KG1 (cell line): ENCODE measurements at regions not wholly inside any gene's neighbourhood (a gene's known extent, or its start where the extent isn't known, plus 50 kb on each side); places are given as distances from the start of the nearest gene placed in this dataset.

Experiments used
- DNase-seq: peaks from one replicate; lab custom pipeline; 2025; lab: John Stamatoyannopoulos, UW

DNA sequence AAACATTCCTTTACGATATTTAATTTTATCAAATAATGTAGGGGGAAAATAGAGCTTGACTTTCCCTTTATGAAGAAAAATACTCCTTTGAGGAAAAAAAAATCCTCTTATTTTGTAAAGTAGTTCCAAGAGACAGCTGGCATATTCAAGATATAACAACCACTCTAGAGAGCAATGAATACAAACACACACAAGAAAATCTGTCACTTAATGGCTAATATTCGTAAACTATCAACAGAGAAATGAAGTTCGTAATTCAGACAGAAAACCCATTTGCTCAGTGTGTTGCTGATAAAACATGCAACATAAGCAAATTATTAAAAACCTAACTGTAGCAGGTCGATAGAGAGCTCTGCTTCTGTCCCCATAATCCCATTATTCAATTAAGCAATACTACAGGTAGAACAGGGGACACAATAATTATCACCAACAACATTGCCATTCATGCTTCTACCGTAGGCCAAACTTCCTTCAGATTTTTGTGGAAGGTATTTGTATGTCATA lies 714.4 kb upstream of the MARCKS start:
- no peak for DNase-seq

DNA sequence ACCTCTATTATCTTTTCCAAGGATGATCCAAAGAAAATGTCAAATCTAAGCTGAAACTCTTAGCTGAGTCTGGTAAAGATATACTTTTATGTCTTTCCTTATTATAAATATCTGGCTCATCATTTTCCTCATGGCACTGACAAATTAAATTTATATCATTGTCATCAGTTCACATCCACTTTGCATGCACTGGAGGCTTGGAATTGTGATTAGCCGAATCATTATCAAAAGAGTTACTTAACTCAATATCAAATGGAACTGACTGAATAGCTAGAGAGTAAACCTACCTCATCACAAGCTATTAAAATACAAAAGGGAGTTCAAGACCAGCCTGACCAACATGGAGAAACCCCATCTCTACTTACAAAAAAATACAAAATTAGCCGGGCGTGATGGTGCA lies 713.9 kb upstream of the MARCKS start:
- no peak for DNase-seq

DNA sequence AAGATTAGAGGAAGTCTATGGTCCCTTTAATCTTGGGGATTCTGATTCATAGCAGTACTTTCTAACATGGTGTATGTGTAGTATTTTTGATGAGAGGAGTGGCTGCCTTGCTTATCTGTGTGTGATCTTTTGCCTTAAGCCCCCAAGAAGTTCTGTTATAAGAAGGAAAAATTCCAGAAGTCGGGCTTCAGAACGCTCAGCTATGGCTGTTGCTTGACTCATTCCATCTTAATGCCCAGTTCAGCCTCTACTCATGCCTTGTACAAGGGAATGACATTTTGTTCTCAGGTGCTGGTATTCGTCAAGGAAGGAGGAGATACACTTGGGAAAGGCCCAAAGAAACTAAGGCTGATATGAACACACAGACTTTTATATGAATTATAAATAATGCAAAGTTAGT lies 713.0 kb upstream of the MARCKS start:
- no peak for DNase-seq

DNA sequence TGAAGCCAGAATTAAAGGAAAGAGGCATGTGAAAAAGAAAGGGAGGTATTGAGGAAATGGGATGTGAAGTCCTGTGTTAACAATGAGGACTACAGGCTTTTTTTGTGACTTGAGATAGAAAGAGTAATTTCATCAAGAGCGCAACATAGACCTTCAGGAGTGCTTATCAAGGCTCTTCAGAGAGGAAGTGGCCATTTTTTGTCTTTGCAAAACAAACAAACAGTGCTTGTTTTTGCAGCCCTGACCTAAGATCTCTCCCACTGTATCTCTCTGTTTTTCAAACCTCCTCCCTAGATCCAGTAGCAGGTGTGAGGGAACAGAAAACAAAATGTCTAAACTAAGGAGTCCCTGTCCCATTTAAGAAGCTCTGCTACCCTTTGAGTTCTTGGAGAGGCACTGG lies 710.3 kb upstream of the MARCKS start:
- DNase-seq = no peak

DNA sequence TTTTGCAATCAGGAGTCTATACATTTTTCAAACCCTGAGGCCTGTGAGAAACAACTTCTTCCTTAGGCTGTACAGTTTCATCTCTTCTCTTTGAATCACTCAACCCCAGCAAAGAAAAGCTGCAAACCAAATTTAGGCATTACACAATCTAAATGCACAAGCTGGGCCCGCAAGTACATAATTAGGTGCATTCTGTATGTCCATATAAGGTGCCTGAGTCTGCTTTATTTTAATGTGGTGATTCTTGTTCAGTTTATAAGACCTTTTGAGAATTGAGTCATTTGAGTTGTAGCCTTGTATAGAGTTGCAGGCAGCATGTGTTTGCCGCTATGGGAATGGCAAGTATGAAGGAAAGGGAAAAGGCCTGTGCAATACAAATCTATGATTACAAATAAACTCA lies 709.6 kb upstream of the MARCKS start:
- DNase-seq = no peak

DNA sequence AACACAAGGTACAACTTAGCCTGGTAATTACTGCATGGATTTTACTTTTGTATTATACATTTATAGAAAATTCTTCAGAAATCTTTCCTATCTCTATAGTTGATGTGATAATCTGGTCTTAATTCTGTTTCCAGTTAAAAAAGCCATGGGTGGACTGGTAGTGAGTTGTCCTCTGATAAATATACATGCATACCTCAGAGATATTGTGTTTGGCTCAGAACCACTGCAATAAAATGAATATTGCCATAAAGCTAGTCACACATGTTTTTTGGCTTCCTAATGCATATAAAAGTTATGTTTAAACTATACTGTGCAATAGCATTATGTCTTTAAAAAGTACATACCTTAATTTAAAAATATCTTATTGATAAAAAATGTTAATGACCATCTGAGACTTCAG lies 708.6 kb upstream of the MARCKS start:
- no peak for DNase-seq

DNA sequence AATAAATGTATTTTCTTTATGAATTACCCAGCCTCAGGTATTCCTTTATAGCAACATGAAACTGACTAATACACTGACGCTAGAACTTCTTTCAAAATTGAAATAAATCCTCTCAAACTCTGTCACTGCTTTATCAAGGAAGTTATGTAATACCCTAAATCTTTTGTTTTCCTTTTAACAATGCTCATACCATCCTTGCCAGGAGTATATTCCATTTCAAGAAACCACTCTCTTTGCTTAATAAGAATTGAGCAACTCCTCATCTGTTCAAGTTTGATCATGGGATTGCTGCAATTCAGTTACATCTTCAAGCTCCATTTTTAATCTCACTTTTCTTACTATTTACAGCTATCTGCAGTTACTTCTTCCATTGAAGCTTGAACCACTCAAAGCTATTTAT lies 707.6 kb upstream of the MARCKS start:
- DNase-seq = no peak

- DNase-seq = no peak
These were observed 696.7 kb upstream of the MARCKS start for GRCh38 chr6:113160306-113161017.

DNA sequence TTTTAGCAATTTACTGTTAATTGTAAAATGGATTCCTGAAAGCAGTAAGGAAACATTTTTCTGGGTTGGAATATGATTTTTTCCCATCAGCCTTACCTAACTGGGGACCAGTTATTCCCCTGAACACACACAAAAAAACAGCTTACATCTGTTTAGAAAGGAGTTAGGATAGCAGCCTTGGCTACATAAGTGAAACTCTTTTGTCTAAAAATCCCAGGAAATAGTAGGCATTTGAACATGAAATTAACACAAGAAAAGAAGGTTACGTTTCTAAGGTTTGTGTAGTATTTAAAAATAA lies 696.2 kb upstream of the MARCKS start:
- no peak for DNase-seq

DNA sequence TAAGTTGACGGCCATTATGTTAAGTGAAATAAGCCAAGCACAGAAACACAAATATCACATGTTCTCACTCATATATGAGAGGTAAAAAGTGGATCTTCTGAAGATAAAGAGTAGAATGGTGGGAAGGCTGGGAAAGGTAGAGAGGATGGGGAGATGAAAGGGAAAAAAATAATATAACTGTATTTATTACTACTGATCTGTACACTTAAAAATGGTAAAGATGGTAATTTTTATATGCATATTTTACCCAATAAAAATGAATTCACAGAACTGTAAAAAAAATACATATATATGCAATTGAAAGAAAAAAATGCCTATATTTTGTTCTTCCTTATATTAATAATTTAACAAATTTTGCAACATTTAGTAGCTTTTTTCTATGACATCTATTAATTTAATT lies 694.4 kb upstream of the MARCKS start:
- no peak for DNase-seq

DNA sequence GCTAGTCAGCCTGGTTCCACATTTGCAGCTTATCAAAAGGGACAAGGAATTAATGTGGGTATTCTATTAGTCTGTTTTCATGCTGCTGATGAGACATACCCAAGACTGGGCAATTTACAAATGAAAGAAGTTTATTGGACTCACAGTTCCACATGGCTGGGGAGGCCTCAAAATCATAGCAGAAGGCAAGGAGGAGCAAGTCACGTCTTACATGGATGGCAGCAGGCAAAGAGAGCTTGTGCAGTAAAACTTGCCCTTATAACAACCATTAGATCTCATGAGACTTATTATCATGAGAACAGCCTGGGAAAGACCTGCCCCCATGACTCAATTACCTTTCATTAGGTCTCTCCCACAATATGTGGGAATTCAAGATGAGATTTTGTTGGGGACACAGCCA lies 689.1 kb upstream of the MARCKS start:
- DNase-seq = no peak

DNA sequence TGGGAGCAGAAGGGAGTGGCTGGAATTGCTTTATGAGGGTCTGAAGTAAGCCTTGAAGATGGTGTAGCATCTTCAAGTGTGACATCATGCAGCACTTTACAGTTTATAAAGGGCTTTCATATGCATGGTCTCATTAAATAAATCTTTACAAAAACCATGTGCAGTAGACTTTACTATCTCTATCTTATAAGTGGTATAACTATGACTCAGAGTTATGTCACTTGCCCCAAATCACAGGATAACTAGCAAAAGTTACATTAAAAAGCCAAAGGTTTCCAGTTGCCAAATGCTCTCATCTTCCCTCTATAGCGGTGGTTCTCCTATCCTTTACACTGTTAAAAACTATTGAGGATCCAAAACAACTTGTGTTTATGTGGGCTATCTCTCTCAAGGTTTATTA lies 687.7 kb upstream of the MARCKS start:
- DNase-seq = no peak

DNA sequence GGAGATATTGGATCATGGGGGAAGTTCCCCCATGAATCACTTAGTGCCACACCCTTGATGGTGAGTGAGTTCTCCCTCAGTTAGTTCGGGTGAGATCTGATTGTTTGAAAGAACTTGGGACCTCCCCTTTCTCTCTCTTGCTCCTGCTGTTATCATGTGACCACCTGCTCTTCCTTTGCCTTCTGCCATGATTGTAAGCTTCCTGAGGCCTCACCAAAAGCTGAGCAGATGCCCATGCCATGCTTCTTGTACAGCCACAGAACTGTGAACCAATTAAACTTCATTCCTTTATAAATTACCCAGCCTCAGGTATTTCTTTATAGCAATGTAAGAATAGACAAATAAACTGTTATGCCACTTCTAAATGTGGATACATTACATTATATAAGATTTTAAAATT lies 686.7 kb upstream of the MARCKS start:
- no peak for DNase-seq

GRCh38 chr6:113171882-113172281 lies 685.3 kb upstream of the MARCKS start:
- DNase-seq = no peak

DNA sequence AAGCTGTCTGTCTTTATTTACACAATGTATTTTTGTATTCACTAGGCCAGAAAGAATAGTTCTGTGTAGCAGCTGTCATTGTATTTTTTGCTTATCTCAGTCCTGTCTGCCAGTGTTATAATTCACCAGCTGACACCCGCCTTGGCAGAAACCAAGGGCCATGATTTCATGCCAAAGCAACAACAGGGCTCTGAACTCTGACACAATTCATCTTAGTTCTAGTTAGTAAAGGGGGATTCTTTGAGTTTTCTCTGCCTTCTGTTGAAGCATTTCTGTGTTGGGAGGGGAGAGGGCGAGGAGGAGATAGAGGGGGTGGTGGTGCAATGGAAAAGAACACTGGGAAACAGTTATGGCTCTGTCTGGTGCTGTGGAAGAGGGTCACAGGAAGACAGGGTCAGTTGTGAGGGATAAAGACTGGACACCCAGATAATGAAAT lies 684.6 kb upstream of the MARCKS start:
- DNase-seq = no peak

DNA sequence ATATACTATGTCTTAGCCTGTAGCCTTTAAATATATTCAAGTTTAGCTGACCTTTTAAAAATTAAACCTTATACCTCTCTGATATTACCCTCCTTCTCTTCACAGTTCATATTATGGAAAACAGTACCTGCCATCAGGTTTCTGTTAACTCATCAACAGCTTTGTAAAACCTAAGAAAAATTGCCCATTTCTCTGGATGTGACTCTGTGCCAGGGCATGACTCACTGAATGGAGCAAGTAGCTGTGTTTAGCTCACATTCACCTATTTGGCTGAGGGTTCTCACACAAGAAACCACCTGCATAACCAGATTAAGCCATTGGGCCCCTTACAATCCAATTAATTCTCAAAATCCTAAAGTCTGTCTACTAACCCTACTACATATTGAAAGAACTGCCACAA lies 678.8 kb upstream of the MARCKS start:
- no peak for DNase-seq

- DNase-seq = no peak
These were observed 676.0 kb upstream of the MARCKS start for GRCh38 chr6:113181164-113181563.

- no peak for DNase-seq
These were observed 674.6 kb upstream of the MARCKS start for GRCh38 chr6:113182370-113183141.

DNA sequence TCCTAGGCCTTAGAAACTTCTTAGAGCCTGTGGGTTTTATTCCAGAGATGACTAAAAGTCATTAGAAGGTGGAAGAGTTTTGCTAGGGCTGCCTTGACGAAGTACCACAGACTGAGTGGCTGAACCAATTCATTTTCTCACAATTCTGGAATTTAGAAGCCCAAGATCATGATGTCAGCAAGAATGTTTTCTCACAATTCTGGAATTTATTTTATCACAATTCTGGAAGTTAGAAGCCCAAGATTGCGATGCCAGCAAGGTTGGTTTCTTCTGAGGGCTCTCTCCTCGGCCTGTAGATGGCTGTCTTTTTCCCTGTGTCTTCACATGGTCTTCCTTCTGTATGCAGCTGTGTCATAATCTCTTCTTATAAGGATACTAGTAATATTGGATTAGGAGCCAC lies 672.9 kb upstream of the MARCKS start:
- no peak for DNase-seq

DNA sequence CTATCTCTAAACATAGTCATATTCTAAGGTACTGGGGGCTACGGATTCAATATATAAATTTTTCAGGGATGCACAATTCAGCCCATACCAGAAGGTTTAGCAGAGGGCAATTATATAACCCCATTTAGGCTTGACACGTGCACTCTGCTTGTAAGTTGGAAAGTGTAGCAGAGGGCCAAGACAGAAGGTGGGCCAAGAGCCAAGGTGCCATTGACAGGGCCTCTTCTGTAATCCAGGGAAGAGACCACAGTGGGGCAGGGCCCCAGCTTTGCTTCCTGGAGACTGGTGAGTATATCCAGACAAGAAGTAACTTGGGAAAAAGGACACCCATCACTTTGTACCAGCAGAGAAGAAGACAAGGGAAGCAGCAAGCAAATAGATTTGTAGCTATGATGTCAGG lies 672.4 kb upstream of the MARCKS start:
- DNase-seq = no peak

GRCh38 chr6:113185299-113185698 lies 671.8 kb upstream of the MARCKS start:
- no peak for DNase-seq

- no peak for DNase-seq
These were observed 669.5 kb upstream of the MARCKS start for GRCh38 chr6:113187661-113188060.

GRCh38 chr6:113188962-113189361 lies 668.2 kb upstream of the MARCKS start:
- no peak for DNase-seq

DNA sequence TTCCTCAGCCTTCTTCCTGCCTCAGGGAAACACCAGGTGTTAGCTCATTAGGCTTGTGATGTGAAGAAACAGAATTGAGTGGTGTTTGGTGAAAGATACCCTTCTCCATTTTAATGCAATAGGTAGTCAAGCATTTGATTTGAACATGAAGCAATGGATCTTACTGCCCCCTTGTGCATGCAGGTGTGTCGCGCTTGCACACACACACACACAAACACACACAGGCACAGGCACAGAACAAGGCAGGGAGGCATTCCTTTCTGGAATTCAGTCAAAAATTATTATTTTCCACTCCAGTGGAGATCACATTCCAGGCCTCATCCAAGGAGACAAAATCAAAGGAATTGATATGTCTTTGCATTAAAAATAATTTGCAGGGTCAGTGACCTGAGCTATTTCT lies 667.0 kb upstream of the MARCKS start:
- no peak for DNase-seq
